AG09309 (cell line): ENCODE measurements at regions not wholly inside any gene's neighbourhood (a gene's known extent, or its start where the extent isn't known, plus 50 kb on each side); places are given as distances from the start of the nearest gene placed in this dataset.

ENCODE experiments used
- DNase-seq: peaks from one replicate; pipeline ENCODE4 v3.0.0-alpha.2; 2010; ENCODE audit warnings: low read depth
- H3K4me3 ChIP-seq: 2 replicates; pipeline ENCODE4 v1.5.1; 2011; ENCODE audit warnings: mild to moderate bottlenecking, low read depth, low read length, moderate library complexity; ENCODE audit not compliant: control insufficient read depth
- TF ChIP-seq, protein P1 (sequence below): IDR thresholded peaks from 2 replicates; pipeline ENCODE4 v1.5.1; 2011; ENCODE audit warnings: mild to moderate bottlenecking, low read depth, low read length, inconsistent platforms; ENCODE audit not compliant: insufficient read depth, control insufficient read depth; ENCODE audit errors: missing control alignments

DNA sequence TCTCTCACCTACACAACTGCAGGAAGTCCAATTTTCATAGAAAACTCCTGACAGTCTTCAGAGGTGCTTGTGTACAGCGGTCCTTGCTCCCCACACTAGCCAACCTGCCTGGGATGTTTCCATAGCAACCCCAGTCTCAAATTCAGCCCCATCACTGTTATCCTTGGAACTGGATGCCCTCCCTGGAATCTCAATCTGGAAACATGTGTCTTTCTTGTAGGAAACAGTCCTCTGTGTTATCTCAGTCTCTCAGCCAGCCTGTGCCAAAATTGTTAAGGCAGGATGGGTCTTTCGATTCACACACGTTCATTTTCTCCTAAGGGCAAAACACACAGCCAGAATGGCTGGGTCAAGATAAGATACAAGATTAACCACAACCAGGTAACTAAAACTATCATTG is 295.5 kb upstream of the RND3 start:
- no peak overlapping the region for H3K4me3 ChIP-seq
- no peak for DNase-seq
- TF ChIP-seq, protein P1, sequence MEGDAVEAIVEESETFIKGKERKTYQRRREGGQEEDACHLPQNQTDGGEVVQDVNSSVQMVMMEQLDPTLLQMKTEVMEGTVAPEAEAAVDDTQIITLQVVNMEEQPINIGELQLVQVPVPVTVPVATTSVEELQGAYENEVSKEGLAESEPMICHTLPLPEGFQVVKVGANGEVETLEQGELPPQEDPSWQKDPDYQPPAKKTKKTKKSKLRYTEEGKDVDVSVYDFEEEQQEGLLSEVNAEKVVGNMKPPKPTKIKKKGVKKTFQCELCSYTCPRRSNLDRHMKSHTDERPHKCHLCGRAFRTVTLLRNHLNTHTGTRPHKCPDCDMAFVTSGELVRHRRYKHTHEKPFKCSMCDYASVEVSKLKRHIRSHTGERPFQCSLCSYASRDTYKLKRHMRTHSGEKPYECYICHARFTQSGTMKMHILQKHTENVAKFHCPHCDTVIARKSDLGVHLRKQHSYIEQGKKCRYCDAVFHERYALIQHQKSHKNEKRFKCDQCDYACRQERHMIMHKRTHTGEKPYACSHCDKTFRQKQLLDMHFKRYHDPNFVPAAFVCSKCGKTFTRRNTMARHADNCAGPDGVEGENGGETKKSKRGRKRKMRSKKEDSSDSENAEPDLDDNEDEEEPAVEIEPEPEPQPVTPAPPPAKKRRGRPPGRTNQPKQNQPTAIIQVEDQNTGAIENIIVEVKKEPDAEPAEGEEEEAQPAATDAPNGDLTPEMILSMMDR, result no peak

DNA sequence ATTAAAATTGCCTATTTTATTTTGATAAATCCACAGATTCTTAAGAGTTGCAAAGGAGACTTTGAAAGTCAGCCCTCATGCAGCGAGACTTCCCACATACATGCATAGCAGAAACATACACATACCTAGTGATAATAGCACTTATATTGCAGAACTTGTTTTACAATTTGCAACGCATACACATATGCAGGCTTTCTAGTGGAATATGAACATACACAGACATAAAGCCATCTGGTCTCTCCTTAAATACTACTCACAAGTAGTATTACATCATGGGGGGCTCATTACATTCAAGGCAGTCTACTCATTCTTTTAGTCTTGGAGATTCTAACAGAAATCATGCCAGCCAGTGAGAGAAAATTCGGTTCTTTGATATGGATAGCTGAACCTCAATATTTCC is 295.1 kb upstream of the RND3 start:
- H3K4me3 ChIP-seq, result no peak overlapping the region
- TF ChIP-seq, protein P1, result no peak
- no peak for DNase-seq

DNA sequence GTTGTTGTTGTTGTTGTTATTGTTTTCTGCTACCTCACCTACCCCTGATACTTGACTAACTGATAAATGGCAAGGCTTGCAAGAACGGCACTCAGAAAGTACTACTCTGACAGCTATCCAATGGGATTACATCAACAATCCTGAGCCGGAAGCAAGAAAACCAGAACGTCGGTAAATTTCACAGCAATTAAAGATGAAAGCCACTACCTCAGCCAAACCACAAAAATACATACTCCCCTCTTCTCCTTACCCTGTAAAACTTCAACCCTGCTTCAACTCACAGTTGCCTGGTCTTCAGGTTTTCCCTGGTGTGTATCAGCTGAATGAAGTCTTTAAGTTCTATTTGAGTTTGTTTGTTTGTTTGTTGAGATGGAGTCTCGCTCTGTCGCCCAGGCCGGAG is 293.7 kb upstream of the RND3 start:
- TF ChIP-seq, protein P1, result no peak
- H3K4me3 ChIP-seq, result no peak overlapping the region
- DNase-seq, result no peak

DNA sequence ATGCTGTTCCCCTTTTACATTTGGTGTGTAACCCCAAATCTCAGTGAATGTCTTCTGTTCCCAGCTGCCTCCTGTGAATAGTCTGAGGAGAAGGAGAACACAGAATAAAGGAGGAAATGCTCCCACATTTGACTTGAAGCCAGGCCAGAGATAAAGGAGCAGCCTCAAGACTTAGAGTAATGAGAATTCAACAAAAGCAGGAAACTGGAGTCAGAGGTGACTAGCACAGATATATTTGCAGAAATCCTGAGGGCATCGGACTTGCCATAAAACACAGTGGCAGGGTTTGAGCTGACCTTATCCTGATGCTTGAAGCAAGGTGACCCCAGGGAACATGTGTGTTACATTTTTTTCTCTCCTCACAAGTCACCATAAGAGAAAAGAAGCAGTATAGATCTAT is 291.4 kb upstream of the RND3 start:
- no peak overlapping the region for H3K4me3 ChIP-seq
- TF ChIP-seq, protein P1, result no peak
- DNase-seq, result no peak

DNA sequence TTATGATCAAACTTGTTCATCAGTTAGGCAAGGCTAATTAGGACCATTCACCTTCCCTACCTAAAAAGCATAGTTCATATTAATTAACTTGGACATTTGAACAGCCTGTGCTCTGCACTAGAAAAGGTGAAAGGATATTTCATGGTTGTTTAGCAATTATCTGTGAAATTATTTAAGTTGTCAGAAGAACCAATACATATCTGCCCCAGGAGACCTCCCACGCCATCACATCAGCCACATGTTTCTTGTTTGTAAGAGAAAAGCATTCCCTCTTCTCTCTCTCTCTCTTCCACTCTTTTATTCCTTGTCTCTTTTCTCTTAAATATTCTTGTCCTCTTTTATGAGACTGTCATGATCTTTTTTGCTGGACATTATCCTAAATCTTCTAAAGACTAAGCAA is 282.0 kb upstream of the RND3 start:
- DNase-seq, result no peak
- TF ChIP-seq, protein P1, result no peak

DNA sequence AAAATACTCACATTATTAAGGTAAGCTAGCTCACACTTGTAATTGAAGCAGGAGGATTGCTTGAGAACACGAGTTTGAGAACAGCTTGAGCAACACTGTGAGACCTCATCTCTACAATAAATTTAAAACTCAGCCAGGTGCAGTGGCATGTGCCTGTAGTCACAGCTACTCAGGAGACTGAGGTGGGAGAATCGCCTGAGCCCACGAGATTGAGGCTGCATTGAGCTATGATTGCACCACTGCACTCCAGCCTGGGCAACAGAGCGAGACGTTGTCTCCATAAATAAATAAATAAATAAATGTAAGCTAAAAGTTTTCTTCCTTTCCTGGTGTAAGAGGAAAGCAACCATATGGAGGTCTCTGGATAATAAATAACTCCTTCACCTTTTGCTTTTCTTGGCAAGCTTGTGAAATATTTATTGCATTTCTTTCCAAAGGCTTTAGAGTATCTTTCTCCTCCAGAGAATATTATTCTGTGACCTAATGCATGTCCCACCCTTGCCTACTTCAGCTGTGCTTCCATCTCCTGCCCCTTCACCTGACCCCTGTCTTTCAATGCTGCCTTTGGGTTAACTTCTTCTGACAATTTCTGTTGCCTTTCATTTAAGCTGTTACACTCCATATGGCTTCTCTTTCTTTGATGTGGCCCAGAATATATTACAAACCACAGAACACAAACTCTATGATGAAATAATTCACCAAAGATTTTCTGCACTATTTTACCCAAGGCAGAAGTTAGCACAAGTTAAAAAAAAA is 280.7 kb upstream of the RND3 start:
- TF ChIP-seq, protein P1, result no peak
- DNase-seq, result no peak
- no peak overlapping the region for H3K4me3 ChIP-seq

More for the DNA sequence above, 282.0 kb upstream of the RND3 start:
- H3K4me3 ChIP-seq, result no peak overlapping the region

DNA sequence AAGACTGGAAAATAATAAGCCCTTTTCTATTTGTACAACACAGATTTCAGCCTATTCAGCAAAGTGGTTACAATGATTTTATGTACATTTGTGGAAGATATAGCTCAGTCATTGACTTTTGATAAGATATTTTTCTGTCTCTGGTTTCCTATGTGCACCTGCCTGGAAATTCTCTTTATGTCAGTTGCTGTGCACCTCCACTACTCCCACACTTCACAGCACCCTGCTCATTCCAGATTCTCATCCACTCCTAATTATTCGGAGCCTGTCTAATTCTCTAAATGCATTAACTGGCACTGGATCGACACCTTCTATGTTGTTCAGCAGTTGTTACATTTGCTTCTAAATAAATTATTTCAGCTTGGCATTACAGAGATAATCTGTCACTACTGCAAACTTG is 275.1 kb upstream of the RND3 start:
- TF ChIP-seq, protein P1, result no peak
- no peak overlapping the region for H3K4me3 ChIP-seq
- no peak for DNase-seq
